ENCODE measurements at regions not wholly inside any gene's neighbourhood (a gene's known extent, or its start where the extent isn't known, plus 50 kb on each side); places are given as distances from the start of the nearest gene placed in this dataset.

DNA sequence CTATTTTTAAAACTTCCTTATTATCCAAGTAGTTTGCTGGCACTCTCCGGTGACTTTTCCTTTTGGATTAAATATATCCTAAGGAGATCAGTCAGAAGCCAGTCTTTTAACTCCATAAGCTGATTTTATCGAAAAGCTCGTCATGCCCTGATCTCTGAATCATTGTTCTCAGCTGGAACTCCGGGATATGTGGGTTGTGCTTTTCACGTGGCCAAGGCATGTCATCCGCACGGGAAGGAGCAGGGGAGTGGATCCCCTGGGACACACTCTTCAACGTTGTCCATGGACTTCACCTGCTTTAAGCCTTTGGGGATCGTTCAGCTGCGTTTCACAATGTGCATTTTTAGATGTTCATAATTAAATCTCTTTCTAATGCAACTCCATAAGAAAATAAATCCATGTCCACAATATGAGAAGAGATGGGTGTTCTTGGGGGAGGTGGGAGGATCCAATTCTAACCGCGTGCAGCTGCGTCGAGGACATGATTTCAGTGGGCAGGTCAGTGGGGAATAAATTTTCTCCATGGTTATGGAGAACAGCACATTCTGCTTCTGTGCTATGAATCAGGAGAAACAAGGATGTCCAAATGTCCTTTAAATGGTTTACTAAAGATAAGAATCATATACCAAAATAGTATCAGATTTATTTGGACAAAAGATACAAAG is 229.5 kb upstream of the ADARB2 start:
- TF ChIP-seq, protein P1, sequence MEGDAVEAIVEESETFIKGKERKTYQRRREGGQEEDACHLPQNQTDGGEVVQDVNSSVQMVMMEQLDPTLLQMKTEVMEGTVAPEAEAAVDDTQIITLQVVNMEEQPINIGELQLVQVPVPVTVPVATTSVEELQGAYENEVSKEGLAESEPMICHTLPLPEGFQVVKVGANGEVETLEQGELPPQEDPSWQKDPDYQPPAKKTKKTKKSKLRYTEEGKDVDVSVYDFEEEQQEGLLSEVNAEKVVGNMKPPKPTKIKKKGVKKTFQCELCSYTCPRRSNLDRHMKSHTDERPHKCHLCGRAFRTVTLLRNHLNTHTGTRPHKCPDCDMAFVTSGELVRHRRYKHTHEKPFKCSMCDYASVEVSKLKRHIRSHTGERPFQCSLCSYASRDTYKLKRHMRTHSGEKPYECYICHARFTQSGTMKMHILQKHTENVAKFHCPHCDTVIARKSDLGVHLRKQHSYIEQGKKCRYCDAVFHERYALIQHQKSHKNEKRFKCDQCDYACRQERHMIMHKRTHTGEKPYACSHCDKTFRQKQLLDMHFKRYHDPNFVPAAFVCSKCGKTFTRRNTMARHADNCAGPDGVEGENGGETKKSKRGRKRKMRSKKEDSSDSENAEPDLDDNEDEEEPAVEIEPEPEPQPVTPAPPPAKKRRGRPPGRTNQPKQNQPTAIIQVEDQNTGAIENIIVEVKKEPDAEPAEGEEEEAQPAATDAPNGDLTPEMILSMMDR (IDR thresholded peaks at IDR 0.05; ENCODE audit: low read depth, low read length, missing control alignments): no peak
- H3K4me3 ChIP-seq (replicated peaks; ENCODE audit: low read depth, low read length): no peak overlapping the region
- DNase-seq (ENCODE audit: extremely low read depth, low read depth): no peak

DNA sequence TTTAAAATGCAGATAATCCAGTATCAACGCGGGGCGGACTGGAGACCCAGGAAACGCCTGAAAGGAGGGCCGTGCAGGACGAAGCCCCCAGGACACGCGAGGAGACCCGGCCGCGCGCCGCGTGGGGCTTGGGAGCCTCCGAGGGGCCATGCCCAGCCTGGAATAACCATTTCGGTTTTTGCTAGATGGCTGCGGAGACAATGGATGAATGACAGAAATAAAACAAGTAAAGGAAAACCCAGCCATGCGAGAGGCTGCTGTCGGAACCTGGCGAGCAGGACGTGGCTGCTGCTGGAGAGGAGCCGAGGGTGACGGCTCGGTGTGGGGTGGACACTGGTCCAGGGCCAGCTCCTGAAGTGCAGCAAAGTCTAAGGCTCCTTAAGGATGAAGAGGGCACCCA is 227.2 kb upstream of the ADARB2 start:
- DNase-seq (ENCODE audit: extremely low read depth, low read depth): no peak
- TF ChIP-seq, protein P1 (IDR thresholded peaks at IDR 0.05; ENCODE audit: low read depth, low read length, missing control alignments): no peak
- H3K4me3 ChIP-seq (replicated peaks; ENCODE audit: low read depth, low read length): no peak overlapping the region

DNA sequence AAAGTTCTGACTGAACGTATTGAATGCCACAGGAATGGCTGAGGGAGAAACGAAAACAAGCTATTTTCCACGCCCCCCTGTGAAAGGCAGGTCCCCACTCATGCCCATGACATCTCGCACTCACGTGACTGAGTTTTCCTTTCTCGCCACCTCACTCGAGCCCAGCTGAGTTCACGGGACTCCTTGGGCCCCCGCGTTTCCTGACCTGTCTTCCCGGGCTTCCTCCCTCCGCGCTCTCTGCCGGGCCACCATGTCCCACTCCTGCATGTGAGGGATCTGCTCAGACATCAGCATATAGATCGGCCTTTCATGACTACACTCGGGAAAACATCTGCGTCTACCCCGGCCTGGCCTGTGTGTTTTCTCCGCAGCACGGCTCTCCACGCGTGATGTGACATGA is 226.0 kb upstream of the ADARB2 start:
- H3K4me3 ChIP-seq (replicated peaks; ENCODE audit: low read depth, low read length): no peak overlapping the region
- TF ChIP-seq, protein P1 (IDR thresholded peaks at IDR 0.05; ENCODE audit: low read depth, low read length, missing control alignments): no peak
- no peak for DNase-seq (ENCODE audit: extremely low read depth, low read depth)

DNA sequence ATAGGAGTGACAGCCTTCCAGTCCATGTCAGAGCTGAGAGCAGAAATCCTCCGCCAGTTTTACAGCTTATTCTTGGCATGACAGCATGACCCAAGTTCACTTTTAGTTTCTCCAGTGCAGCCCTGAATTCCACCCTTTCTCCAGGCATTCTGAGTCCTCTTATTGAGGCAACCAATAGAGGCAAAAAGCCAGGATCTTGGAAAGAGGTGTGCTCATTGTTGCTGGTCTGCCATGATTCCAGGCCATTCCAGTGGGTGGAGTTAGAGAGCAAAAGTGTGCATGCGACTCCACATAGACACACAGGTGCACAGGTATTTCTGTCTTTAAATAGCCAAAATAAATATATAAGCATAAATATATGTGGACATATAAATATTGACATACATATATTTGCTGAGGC is 224.7 kb upstream of the ADARB2 start:
- no peak overlapping the region for H3K4me3 ChIP-seq (replicated peaks; ENCODE audit: low read depth, low read length)
- no peak for DNase-seq (ENCODE audit: extremely low read depth, low read depth)
- TF ChIP-seq, protein P1 (IDR thresholded peaks at IDR 0.05; ENCODE audit: low read depth, low read length, missing control alignments): no peak

DNA sequence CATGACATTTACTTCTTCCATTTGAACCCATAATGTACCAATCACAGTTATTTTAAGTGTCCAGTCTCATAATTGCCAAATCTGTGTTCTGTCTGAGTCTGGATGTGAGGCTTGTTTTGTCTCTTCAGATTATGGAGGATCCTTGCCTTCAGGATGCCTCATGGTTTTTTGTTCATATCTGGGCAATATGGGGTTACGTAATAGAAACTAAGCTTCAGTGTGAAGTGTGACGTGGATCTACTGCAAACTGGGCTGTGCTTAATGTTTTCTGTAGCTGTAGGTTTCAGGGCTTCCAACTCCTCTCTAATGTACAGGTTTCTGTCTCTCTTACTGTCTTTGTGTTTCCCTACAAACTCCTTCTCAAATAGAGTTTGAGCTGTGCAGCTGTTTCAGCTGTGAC is 223.7 kb upstream of the ADARB2 start:
- H3K4me3 ChIP-seq (replicated peaks; ENCODE audit: low read depth, low read length): no peak overlapping the region
- TF ChIP-seq, protein P1 (IDR thresholded peaks at IDR 0.05; ENCODE audit: low read depth, low read length, missing control alignments): no peak
- no peak for DNase-seq (ENCODE audit: extremely low read depth, low read depth)

DNA sequence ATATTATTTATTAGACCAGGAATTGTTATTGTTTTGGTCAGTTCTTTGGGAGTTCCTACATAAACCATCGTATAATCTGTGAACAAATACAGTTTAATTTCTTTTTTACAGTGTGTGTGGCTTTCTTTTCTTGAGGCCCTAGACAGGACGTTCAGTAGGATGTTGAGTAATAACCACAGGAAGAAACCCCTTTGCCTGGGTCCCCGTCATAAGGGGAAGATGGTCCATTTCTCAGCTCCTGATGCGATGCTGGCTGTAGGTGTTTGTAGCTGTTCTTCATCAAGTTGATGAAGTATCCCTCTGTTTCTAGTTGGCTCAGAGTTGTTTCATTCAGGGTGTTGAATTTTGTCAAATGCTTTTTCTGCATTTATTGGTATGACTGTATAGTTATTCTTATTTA is 219.7 kb upstream of the ADARB2 start:
- no peak overlapping the region for H3K4me3 ChIP-seq (replicated peaks; ENCODE audit: low read depth, low read length)
- no peak for DNase-seq (ENCODE audit: extremely low read depth, low read depth)
- TF ChIP-seq, protein P1 (IDR thresholded peaks at IDR 0.05; ENCODE audit: low read depth, low read length, missing control alignments): no peak

DNA sequence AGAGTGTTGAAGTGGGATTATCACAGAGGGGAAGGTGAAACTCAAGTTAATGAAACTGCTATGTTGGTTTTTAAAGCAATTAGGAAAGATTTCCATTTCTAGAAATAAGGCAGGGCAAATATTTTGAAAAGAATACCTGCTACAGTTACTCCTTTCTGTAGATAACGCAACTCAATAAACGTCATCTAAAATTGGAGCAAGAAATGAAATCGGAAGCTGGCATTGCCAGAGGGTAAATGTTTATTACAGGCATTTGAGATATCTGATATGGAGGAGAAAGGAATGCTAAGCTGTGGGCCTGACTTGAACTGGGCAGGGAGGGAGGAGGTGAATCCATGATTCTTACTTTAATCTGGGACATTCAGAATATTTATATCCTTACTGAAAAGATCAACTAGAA is 217.0 kb upstream of the ADARB2 start:
- H3K4me3 ChIP-seq (replicated peaks; ENCODE audit: low read depth, low read length): no peak overlapping the region
- DNase-seq (ENCODE audit: extremely low read depth, low read depth): no peak
- TF ChIP-seq, protein P1 (IDR thresholded peaks at IDR 0.05; ENCODE audit: low read depth, low read length, missing control alignments): no peak

Data from HFF-Myc (cell line).